ENCODE measurements at regions not wholly inside any gene's neighbourhood (a gene's known extent, or its start where the extent isn't known, plus 50 kb on each side); places are given as distances from the start of the nearest gene placed in this dataset.

GRCh38 chr18:42179542-42180121, 224.6 kb downstream of the PIK3C3 start:
- Histone ChIP-seq H3K36me3 (no peaks in the 10 kb centered on the region), H3K27me3 (no peaks in the 10 kb centered on the region), H3K4me1 (no peaks in the 10 kb centered on the region), H3K4me3 (no peak overlapping the region), H3K9me3 (no peaks in the 10 kb centered on the region), H3K27ac (no peak overlapping the region)
- no peak for DNase-seq
- TF ChIP-seq EP300 (IDR thresholded peaks at IDR 0.05; ENCODE audit: low read depth), result no peak
- TF ChIP-seq CTCF (IDR thresholded peaks at IDR 0.05), result no peak
- intact Hi-C loops (cut with DNase I; ENCODE audit: low total_unique reads), result no loop called here
- in situ Hi-C loops (cut with MboI; ENCODE audit: low pct_ligation_motif_present in 1 of 4, low pct_unique_long_range_greater_than_20kb in 1 of 4, low sequenced_read_pairs in 3 of 4), result no loop called here
- 90 to 93% methylated on average over 6 of the region's 6 CpGs for WGBS, 2 donors (ENCODE audit: low coverage in 1 of 2)

GRCh38 chr18:42181474-42181873, 226.4 kb downstream of the PIK3C3 start:
- H3K27ac ChIP-seq, result no peak overlapping the region
- H3K4me1 ChIP-seq, result no peaks in the 10 kb centered on the region
- no peaks in the 10 kb centered on the region for H3K36me3 ChIP-seq
- 75 to 87% methylated on average over 3 of the region's 3 CpGs for WGBS, 2 donors (ENCODE audit: low coverage in 1 of 2)
- H3K9me3 ChIP-seq, result no peaks in the 10 kb centered on the region
- intact Hi-C loops (cut with DNase I; ENCODE audit: low total_unique reads) (no loop called here), in situ Hi-C loops (cut with MboI; ENCODE audit: low pct_ligation_motif_present in 1 of 4, low pct_unique_long_range_greater_than_20kb in 1 of 4, low sequenced_read_pairs in 3 of 4) (no loop called here)
- no peak for DNase-seq
- no peak overlapping the region for H3K4me3 ChIP-seq
- H3K27me3 ChIP-seq, result no peaks in the 10 kb centered on the region
- TF ChIP-seq POLR2AphosphoS5 (IDR thresholded peaks at IDR 0.05) (no peak), POLR2A (IDR thresholded peaks at IDR 0.05) (no peak), EP300 (IDR thresholded peaks at IDR 0.05; ENCODE audit: low read depth) (no peak)

GRCh38 chr18:42182728-42183700, 228.0 kb downstream of the PIK3C3 start:
- intact Hi-C loops (cut with DNase I; ENCODE audit: low total_unique reads) (no loop called here), in situ Hi-C loops (cut with MboI; ENCODE audit: low pct_ligation_motif_present in 1 of 4, low pct_unique_long_range_greater_than_20kb in 1 of 4, low sequenced_read_pairs in 3 of 4) (no loop called here)
- H3K9me3 ChIP-seq, result no peaks in the 10 kb centered on the region
- H3K36me3 ChIP-seq, result no peaks in the 10 kb centered on the region
- no peaks in the 10 kb centered on the region for H3K4me1 ChIP-seq
- H3K4me3 ChIP-seq, result no peak overlapping the region
- H3K27me3 ChIP-seq, result no peaks in the 10 kb centered on the region
- TF ChIP-seq EP300 (IDR thresholded peaks at IDR 0.05; ENCODE audit: low read depth), result no peak
- no peak for TF ChIP-seq POLR2A (IDR thresholded peaks at IDR 0.05)
- TF ChIP-seq CTCF (IDR thresholded peaks at IDR 0.05), result no peak
- TF ChIP-seq POLR2AphosphoS5 (IDR thresholded peaks at IDR 0.05), result no peak
- WGBS, 2 donors (ENCODE audit: low coverage in 1 of 2), result 76 to 77% methylated on average over 2 to 7 of the region's 7 CpGs
- no peak for DNase-seq
- no peak overlapping the region for H3K27ac ChIP-seq

GRCh38 chr18:42183746-42184145, 228.7 kb downstream of the PIK3C3 start:
- no peak for DNase-seq
- TF ChIP-seq EP300 (IDR thresholded peaks at IDR 0.05; ENCODE audit: low read depth) (no peak), CTCF (IDR thresholded peaks at IDR 0.05) (no peak), POLR2AphosphoS5 (IDR thresholded peaks at IDR 0.05) (no peak), POLR2A (IDR thresholded peaks at IDR 0.05) (no peak)

More at GRCh38 chr18:42183746-42184145, 228.7 kb downstream of the PIK3C3 start:
- 52 to 56% methylated on average over 4 of the region's 4 CpGs for WGBS, 2 donors (ENCODE audit: low coverage in 1 of 2)
- Histone ChIP-seq H3K9me3 (no peaks in the 10 kb centered on the region), H3K27me3 (no peaks in the 10 kb centered on the region), H3K4me1 (no peaks in the 10 kb centered on the region), H3K36me3 (no peaks in the 10 kb centered on the region), H3K4me3 (no peak overlapping the region), H3K27ac (no peak overlapping the region)
- intact Hi-C loops (cut with DNase I; ENCODE audit: low total_unique reads) (no loop called here), in situ Hi-C loops (cut with MboI; ENCODE audit: low pct_ligation_motif_present in 1 of 4, low pct_unique_long_range_greater_than_20kb in 1 of 4, low sequenced_read_pairs in 3 of 4) (no loop called here)
